Glomerular endothelial cell (primary cell): ENCODE measurements at regions not wholly inside any gene's neighbourhood (a gene's known extent, or its start where the extent isn't known, plus 50 kb on each side); places are given as distances from the start of the nearest gene placed in this dataset.
"Not testable (repeated sequence)": the region's sequence is repeated elsewhere in the genome, so short reads cannot be mapped to it uniquely, and the experiment has no call there.

Experiments used
- DNase-seq: peaks from one replicate; pipeline ENCODE4 v3.0.0-alpha.2; 2011; ENCODE audit warnings: low read depth, low spot score; ENCODE audit errors: extremely low read depth

DNA sequence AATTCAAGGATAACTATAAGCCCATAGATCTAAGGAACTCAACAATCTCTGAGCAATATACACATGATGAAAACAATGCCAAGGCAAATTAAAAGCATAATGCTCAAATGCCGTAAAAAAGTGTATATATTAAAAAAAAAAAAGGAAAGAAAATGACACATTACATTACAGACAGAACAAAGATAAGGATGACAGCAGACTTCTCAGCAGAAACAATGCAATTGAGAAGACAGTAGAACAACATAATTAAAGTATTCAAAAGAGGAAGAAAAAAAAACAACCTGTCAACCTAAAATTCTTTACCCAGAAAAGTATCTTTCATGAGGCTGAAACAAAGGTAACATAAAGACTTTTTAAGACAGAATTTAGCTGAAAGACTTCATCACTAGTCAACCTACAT is 591.7 kb downstream of the ZNF608 start:
- DNase-seq = no peak

DNA sequence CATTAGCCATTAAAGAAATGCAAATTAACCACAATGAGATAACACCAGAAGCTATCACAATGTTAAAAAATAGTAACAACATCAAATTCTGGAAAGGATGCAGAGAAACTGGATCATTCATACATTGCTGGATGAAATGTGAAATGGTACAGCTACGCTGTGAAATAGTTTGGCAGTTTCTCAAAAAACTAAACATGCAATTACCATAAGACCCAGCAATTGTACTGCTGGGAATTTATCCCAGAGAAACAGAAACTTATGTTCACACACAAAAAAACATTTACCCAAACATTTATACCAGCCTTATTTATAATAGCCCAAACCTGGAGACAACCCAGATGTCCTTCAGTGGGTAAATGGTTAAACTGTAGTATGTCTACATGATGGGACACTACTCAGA is 592.9 kb downstream of the ZNF608 start:
- no peak for DNase-seq

DNA sequence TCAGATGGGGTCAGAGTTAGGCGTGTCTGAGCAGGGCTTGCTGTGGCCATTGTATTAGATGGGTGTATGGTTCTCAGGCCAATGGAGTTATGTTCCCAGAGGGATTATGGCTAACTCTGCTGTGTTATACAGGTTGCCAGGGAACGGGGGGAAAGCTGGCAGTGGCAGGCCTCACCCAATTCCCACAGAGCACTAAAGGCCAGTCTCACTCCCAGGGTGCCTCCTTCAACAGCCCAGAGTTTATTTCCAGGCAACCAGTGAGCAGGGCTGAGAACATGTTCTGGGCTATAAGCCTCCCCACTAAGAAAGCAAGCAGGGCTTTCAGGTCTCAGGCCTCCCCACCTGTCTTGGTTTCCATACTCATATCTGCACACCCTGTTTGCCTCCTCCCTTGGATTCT is 597.9 kb downstream of the ZNF608 start:
- DNase-seq = no peak

DNA sequence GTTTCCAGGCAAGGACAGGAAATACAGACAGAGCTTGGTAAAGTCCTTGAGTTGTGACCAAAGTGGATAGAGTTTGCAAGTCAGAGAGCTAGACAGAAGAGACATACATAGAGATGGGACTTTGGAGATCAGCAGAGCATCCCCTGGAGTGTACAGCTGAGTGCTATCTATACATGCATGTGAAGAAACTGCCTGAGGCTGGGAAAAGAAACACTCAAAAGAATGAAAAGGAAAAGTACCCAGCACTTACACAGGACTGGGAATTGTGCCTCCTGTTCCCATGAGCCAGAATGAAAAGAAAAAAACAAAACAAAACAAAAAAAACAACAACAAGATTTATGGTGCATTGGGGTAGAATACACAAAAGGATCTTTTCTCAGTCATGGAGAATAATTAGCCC is 606.4 kb downstream of the ZNF608 start:
- no peak for DNase-seq

DNA sequence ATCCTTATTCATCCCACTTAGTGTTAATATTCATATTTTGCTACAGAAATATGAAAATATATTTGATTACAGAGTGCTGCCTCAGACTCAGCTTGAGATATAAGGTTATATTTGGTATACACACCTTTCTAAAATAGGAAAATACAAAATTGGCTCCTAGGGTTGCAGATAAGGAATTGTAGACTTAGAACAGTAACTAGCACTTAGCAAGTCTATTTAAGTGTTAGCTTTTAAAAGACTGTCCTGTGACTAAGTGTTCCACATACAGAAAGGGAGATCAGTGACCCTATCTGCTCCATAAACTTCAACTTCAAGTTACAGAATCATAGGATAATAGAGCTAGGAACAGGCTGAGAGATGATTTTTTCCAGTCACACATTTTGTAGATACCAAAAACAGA is 607.0 kb downstream of the ZNF608 start:
- no peak for DNase-seq

DNA sequence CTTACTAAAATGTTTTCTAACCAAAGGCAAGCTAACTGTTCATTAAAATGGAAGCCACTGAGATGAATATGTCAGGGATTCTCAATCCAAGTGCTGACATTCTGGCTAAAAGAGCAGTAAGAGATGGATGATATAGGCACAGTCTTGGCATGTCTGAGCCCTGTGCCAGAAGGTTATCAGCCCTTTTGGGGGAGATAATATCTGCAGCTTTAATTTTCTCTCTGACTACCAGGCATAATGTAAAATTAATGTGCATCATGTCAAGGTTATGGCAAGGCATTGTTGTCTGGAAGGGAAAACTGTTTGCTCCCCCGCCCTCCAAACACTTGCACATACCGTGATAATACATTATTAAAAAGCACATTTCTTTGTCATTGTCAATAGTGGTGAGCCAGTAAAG is 609.8 kb downstream of the ZNF608 start:
- no peak for DNase-seq

DNA sequence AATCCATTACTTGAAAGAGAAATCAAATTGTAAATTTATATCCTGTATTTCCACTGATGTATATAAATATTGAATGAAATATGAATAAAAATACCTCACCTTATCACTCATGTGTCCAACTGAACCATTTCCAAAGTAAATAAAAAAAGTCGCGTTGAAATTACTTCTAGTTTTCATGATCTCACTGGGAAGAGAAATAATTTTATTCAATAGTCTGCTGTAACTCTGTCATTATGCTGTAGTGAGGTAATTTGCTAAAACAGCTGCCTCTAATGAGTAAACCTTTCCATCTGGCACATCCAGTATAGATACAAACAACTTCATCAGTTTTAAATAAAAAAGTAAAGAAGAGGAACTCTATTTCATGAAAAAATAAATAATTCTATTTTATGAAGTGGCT is 611.5 kb downstream of the ZNF608 start:
- no peak for DNase-seq

DNA sequence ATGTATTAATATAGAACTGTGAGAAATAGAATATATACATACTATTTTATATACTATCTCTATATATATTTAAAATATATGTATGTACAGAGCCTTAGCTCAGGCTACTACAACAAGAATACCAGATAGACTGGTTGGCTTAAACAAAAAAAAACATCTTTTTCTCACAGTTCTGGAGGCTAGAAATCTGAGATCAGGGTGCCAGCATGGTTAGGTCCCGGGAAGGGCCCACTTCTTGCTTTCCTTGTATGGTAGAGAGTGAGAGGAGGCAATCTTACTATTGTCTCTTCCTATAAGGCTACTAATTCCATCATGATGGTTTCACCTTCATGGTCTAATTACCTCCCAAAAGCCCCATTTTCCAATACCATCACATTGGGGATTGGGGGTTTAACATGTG is 613.0 kb downstream of the ZNF608 start:
- DNase-seq = no peak

DNA sequence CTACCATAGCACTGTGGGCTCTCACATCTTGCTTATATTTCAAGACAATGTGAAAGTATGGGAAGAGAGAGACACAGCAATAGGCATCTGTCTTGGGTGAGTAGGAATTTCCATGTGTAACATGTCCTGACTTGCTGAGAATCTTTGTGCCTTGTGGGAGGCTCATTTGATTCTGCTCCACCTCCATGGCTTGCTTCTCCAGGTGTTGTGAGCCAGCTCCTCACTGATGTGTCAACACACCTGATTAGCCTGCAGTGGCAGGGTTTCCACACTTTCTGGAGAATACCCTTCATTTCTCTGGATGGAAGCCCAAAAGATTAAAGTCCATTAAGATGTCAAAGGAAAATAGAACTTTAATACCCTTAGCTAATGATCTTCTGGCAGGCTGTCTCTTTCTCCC is 613.6 kb downstream of the ZNF608 start:
- no peak for DNase-seq

DNA sequence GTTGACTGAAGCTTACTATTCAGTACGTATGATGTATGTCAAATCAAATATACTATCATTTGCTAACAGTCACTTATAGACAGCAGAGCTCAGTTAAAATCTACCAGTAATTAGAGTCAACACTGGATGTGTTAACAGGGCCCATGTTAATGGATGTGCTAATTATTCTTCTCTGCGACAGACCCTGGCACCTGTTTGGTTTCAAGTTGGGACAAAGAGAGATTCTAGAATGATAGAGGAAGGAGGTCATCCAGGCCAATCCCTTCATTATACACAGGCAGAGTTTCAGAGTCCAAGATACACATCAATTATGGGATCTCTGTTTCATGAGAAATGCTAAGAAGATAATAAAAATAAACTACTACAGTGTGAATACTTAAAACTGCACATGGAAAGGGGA is 615.0 kb downstream of the ZNF608 start:
- no peak for DNase-seq

DNA sequence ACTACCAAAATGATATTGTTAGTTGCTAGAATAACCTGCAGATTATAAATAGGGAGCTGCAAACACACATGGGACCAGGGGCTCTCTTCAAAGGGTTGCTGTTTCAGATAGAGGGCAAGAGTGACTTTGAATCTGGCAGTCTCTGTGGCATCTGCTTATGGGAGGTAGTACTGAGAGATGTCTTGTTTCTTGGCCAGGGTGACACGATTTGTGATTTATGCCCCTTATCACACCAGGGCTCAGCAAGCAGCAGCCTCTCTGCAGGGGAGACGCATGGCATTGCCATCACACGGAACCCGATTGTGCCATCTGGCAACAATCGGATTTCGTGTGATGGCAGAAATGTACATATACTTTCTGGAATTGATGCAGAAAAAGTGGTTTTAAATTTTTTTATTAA is 615.6 kb downstream of the ZNF608 start:
- DNase-seq = no peak

DNA sequence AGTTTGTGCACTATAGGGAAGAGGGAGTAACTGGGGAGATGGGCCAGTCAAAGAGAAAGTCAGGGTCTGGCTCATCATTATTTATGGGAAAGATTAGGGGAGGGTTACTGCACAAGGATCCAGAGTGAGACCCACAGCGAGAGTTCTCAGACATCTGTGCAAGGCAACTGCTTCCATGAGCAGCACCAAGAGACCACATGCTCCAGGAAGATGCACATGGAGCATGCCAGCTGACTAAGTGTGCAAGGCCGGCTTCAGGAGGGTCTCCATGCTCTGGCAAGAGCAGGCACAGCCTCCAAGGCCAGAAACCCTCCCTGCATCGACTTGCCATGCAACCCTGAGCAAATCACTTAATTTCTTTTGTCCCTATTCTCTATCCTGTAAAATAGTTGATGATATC is 616.9 kb downstream of the CSNK1G3 start:
- no peak for DNase-seq

DNA sequence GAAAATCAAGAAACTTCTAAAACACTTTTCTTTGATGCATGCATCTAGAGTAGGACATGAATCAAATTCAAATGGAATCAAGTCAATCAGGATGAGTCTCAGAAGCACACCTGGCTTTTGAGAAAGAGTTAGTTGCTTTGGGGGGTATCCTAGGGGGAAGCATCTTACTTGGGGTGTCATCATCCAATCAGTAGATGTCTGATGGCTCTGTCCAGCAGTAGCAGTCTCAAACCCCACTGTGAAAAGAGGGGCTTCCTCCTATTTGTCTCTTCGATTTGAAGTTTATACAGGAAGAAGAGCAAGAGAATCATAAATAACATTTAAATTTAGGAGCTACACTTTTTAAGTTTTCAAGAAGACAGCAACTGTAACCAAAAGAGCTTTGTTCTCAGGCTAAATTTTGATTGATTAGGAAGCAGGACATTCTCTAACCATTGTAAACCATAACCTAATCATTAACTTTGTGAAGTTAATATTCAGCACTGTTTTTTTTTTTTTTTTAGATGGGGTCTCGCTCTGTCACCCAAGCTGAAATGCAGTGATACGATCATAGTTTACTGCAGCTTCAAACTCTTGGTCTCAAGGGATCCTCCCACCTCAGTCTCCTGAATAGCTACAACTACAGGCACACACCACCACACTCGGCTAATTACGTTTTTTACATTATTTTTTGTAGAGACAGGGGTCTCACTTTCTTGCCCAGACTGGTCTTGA is 614.7 kb downstream of the CSNK1G3 start:
- no peak for DNase-seq

DNA sequence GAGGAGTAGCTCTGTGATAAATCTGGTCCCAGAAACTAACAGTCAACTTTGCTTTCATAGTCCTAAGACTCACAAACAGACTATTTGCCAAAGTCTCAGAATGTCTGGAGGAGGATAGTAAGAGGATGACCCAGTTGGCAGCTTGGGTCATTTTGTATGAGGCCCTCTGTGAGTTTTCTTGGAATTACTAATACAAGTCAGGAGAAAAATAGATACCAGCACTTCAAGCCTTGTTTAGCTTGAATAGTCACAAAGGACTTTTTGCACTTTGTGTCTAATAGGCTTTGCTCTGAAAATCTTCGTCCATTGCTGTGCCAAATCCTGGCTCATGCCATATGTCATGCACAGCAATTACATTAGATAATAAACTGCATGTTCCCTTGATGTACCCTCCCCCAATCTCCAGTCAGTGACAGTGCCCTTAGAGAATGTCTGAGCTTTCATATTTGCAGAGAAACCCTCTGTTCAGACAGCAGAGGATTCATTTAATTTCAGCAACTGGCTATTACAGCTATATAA is 612.8 kb downstream of the CSNK1G3 start:
- DNase-seq = no peak

DNA sequence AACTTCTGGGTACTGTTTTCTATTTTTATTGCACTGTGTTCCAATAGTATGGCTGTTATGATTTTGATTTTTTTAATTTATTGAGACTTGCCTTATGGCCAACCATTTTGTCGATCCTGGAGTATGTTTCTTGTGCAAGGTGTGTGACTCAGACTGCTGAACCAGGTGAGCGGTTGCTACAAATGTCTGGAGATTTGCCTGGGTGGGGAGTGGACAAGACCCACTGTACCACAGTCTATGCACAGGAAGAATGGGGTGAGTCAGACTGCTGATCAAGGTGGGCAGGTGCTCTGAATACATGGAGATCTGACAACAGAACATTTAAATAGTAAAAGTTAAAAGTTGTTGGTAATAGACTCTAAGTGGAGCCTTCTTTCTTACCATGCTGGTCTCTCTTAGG is 609.2 kb downstream of the CSNK1G3 start:
- no peak for DNase-seq

DNA sequence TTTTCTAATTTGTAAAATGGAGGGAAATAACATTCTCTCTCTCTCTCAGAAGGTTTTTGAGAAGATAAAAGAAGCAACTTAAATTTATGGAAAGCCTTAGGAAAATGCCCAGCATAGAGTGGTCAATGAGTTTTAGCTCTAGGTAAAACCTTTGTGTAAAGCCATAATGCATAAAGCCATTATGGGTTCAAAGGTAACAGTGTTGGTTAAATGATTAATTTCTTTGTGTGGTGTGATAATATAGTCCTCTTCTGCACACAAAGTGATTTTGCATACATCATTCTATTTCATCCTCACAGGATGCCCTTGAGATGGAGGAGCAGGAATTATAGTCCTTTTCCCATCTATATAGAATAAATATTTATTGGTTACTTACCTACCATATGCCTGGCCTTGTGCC is 602.9 kb downstream of the CSNK1G3 start:
- DNase-seq = no peak

DNA sequence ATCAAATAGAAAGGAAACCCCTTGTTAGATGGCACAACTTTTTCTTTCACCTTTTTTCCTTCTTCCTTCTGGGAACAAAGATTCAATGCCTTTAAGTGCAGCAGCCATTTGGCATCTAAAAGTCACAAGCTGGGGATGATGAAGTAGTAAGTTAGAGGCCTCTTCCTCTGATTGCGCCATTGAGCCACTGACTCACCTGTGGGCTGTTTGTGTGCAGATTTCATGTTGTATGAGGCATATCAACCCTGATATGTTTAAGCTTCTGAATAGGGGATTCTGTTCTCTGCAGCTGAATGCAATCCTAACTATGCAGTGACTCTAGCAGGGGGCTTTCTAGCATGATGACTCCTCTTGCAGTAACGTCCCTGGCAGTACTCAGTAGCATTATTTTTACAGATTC is 599.9 kb downstream of the CSNK1G3 start:
- no peak for DNase-seq

DNA sequence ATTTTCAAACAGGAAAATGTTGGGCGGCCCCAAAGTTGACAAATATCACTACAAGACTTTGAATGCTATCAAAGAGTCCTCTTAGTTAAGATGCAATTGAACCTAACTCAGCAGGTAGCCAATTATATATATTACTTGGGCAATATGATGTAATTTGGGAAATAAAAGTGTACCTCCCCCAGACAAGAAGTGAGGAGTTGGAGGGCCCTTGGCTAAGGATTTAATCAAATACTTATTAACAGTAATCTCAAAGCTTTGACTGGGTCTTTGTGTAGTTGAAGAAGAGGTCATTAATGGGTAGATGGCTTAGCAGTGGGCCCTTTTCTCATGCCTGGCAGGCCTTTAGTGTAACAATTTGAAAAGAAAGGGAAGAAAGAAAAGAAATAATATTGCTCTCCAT is 599.0 kb downstream of the CSNK1G3 start:
- DNase-seq = no peak

DNA sequence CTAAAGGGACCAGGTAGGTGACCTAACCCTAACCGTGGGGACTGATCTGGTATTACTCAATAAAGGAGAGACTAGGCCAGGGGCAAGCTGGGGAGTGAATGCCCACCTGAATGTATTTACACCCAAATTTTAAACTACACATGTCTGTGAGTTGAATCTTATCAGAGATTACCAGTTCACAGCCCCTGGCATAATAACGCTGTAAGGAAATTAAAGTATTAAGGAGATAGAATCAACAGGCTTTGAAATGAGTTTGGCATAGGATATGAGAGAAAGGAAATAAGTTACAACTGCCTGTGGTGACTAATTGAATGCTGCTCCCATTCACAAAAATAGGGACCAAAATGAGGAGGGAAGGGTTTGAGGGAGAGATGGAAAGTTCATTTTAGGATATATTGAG is 593.3 kb downstream of the CSNK1G3 start:
- no peak for DNase-seq

DNA sequence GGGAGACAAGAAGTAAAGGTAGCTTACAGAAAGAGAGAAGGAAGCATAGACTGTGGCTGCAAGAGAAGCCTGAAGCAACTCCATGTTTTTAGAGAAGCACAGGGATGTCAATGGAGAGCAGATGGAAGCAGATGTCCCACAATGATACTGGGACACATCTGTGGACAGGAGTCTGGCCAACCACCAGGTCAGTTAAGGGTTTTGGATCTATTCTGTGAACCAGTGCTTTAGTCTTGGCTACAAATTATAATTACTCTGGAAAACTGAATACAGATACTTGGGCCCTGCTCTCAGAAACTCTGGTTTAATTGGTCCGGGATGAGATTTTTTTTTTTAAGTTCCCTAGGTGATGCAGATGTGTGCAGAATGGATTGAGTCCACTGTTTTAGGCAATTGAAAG is 592.8 kb downstream of the CSNK1G3 start:
- DNase-seq = no peak

DNA sequence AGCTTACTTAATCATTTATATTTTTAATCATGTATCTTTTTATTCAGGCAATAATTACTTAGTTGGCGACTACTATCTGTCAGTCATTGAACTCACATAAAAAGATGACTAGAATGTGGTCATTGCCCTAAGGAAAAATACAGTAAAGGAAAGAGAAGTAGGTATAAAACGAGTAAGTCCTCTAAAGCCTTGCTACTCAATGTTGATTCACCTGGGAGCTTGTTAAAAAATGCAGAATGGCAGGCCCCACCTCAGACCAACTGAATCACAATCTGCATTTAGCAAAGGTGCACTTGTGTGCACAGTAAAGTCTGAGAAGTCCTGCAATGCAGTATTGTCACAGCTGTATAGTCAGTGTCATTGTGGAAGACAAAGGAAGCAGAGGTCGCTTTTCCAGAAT is 592.4 kb downstream of the CSNK1G3 start:
- DNase-seq = no peak

DNA sequence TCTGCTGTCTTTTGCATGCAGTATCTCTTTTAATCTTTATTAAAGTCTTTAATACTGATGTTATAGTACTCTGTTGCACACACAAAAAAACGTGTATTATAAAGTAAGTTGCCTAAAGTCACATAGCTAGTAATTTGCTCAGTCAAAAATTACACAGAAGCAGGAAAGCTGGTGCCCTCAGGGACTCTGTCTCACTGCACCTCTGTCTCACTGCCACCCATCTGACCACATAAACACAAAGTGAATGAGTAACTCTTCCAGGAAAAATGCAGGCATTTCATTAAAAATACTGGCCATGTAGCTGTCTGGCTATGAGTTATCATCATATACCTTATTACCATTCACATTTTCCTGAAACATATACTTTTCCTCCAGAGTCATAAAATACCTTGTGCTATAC is 591.7 kb downstream of the CSNK1G3 start:
- no peak for DNase-seq

DNA sequence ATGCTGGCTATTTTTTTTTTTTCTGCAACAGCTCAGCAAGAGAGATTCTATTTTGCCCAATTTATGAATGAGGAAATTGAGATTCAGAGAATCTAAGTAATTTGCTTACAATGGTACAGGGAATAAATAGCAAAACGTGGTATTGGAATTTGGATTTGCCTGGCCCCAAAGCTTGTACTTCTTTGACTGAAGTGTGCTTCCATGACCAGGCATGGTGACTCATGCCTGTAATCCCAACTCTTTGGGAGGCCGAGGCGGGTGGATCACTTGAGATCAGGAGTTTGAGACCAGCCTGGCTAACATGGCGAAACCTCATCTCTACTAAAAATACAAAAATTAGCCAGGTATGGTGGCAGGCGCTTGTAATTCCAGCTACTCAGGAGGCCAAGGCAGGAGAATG is 591.1 kb downstream of the CSNK1G3 start:
- DNase-seq = not testable (repeated sequence)
